Panc1 (cell line): ENCODE measurements at regions not wholly inside any gene's neighbourhood (a gene's known extent, or its start where the extent isn't known, plus 50 kb on each side); places are given as distances from the start of the nearest gene placed in this dataset.

Source experiments
- POLR2AphosphoS5 ChIP-seq: IDR thresholded peaks from 2 replicates; pipeline ENCODE4 v1.6.1; 2012; ENCODE audit warnings: mild to moderate bottlenecking, low read depth, low read length, moderate library complexity
- TF ChIP-seq, protein P1 (sequence below): fragments of 450-650 bp; IDR thresholded peaks from 2 replicates; pipeline ENCODE4 v1.5.1; 2017; ENCODE audit warnings: mild to moderate bottlenecking

DNA sequence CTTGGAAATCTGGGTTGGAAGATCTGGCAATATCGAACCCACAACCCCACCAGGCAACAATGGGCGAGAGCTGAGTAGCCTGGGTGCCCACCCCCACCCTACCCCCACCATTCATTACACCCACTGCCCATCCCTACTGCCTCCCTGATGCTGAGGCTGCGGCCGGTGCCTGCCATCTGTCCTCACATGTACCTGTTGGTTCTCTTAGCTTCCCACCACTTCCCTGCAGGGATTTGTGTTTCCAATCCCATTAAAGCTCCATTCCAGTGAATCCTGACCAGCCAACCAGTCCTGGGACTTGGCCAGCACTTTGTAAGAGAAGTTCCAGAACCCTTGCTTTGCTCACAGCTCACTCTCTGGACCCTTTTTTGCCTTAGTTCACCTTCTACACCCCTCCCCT lies 163.0 kb upstream of the SH3BP4 start:
- TF ChIP-seq, protein P1, sequence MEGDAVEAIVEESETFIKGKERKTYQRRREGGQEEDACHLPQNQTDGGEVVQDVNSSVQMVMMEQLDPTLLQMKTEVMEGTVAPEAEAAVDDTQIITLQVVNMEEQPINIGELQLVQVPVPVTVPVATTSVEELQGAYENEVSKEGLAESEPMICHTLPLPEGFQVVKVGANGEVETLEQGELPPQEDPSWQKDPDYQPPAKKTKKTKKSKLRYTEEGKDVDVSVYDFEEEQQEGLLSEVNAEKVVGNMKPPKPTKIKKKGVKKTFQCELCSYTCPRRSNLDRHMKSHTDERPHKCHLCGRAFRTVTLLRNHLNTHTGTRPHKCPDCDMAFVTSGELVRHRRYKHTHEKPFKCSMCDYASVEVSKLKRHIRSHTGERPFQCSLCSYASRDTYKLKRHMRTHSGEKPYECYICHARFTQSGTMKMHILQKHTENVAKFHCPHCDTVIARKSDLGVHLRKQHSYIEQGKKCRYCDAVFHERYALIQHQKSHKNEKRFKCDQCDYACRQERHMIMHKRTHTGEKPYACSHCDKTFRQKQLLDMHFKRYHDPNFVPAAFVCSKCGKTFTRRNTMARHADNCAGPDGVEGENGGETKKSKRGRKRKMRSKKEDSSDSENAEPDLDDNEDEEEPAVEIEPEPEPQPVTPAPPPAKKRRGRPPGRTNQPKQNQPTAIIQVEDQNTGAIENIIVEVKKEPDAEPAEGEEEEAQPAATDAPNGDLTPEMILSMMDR = no peak
- TF ChIP-seq POLR2AphosphoS5 = no peak
